H9 (cell line): ENCODE measurements at regions not wholly inside any gene's neighbourhood (a gene's known extent, or its start where the extent isn't known, plus 50 kb on each side); places are given as distances from the start of the nearest gene placed in this dataset.

Experiments used
- DNase-seq: peaks from one replicate; pipeline ENCODE4 v3.0.0-alpha.2; 2017
- H2AFZ ChIP-seq: one replicate; pipeline ENCODE4 v1.6.1; 2013; ENCODE audit warnings: mild to moderate bottlenecking, low read length, control low read depth, moderate library complexity
- H2AK5ac ChIP-seq: 2 replicates; pipeline ENCODE4 v1.6.1; 2013; ENCODE audit warnings: low read length, control low read depth, mixed read lengths; ENCODE audit not compliant: insufficient read length
- H2BK120ac ChIP-seq: one replicate; pipeline ENCODE4 v1.6.1; 2013; ENCODE audit warnings: low read depth, mild to moderate bottlenecking, low read length, control low read depth, inconsistent platforms; ENCODE audit not compliant: poor library complexity, severe bottlenecking
- H2BK12ac ChIP-seq: 2 replicates; pipeline ENCODE4 v1.6.1; 2013; ENCODE audit warnings: low read length, control low read depth, mixed read lengths, low read depth; ENCODE audit not compliant: insufficient read length
- H2BK15ac ChIP-seq: 2 replicates; pipeline ENCODE4 v1.6.1; 2013; ENCODE audit warnings: low read depth, low read length, control low read depth
- H2BK20ac ChIP-seq: one replicate; pipeline ENCODE4 v1.6.1; 2013; ENCODE audit warnings: low read depth, mild to moderate bottlenecking, low read length, control low read depth, inconsistent platforms; ENCODE audit not compliant: poor library complexity, severe bottlenecking
- H2BK5ac ChIP-seq: 2 replicates; pipeline ENCODE4 v1.6.1; 2013; ENCODE audit warnings: low read length, control low read depth, mixed read lengths; ENCODE audit not compliant: insufficient read length
- H3K14ac ChIP-seq: 2 replicates; pipeline ENCODE4 v1.6.1; 2013; ENCODE audit warnings: low read length, control low read depth; ENCODE audit not compliant: insufficient read depth
- H3K18ac ChIP-seq: 2 replicates; pipeline ENCODE4 v1.6.1; 2013; ENCODE audit warnings: low read depth, mild to moderate bottlenecking, mixed read lengths, low read length, control low read depth; ENCODE audit not compliant: insufficient read length
- H3K23ac ChIP-seq: 2 replicates; pipeline ENCODE4 v1.6.1; 2013; ENCODE audit warnings: low read length, control low read depth, mixed read lengths, low read depth; ENCODE audit not compliant: insufficient read length
- H3K23me2 ChIP-seq: 2 replicates; pipeline ENCODE4 v1.6.1; 2013; ENCODE audit warnings: low read depth, mild to moderate bottlenecking, mixed read lengths, low read length, control low read depth; ENCODE audit not compliant: insufficient read length, poor library complexity, severe bottlenecking
- H3K27ac ChIP-seq: 2 replicates; pipeline ENCODE4 v1.5.1; 2013; ENCODE audit warnings: low read length, control low read depth, mixed read lengths, low read depth; ENCODE audit not compliant: insufficient read length
- H3K27me3 ChIP-seq: 2 replicates; pipeline ENCODE4 v1.6.1; 2013; ENCODE audit warnings: low read length, control low read depth, inconsistent platforms; ENCODE audit not compliant: insufficient read depth
- H3K4ac ChIP-seq: 2 replicates; pipeline ENCODE4 v1.6.1; 2013; ENCODE audit warnings: low read depth, mild to moderate bottlenecking, control low read depth, inconsistent platforms, low read length, moderate library complexity
- H3K4me1 ChIP-seq: 2 replicates; pipeline ENCODE4 v1.6.1; 2013; ENCODE audit warnings: low read length, control low read depth, inconsistent platforms; ENCODE audit not compliant: insufficient read depth
- H3K4me2 ChIP-seq: 2 replicates; pipeline ENCODE4 v1.6.1; 2013; ENCODE audit warnings: low read length, control low read depth, mixed read lengths; ENCODE audit not compliant: insufficient read length, insufficient read depth
- H3K56ac ChIP-seq: 2 replicates; pipeline ENCODE4 v1.6.1; 2013; ENCODE audit warnings: low read depth, mild to moderate bottlenecking, mixed read lengths, low read length, control low read depth; ENCODE audit not compliant: insufficient read length
- H3K79me1 ChIP-seq: 2 replicates; pipeline ENCODE4 v1.6.1; 2013; ENCODE audit warnings: low read depth, mild to moderate bottlenecking, moderate library complexity, low read length, control low read depth, inconsistent platforms; ENCODE audit not compliant: insufficient read depth, poor library complexity, severe bottlenecking
- H3K79me2 ChIP-seq: 2 replicates; pipeline ENCODE4 v1.6.1; 2013; ENCODE audit warnings: low read length, control low read depth, inconsistent platforms; ENCODE audit not compliant: insufficient read depth
- H3K9ac ChIP-seq: 2 replicates; pipeline ENCODE4 v1.6.1; 2013; ENCODE audit warnings: low read length, control low read depth, mixed read lengths; ENCODE audit not compliant: insufficient read length; ENCODE audit errors: extremely low read depth
- H3K9me3 ChIP-seq: one replicate; pipeline ENCODE4 v1.6.1; 2013; ENCODE audit warnings: low read depth, low read length, inconsistent platforms; ENCODE audit not compliant: control insufficient read depth
- H3T11ph ChIP-seq: one replicate; pipeline ENCODE4 v1.6.1; 2013; ENCODE audit warnings: mild to moderate bottlenecking, low read length, control low read depth, inconsistent platforms
- H4K20me1 ChIP-seq: one replicate; pipeline ENCODE4 v1.6.1; 2013; ENCODE audit not compliant: control insufficient read depth, insufficient read length, insufficient read depth
- H4K5ac ChIP-seq: 2 replicates; pipeline ENCODE4 v1.6.1; 2013; ENCODE audit warnings: low read depth, mild to moderate bottlenecking, mixed read lengths, low read length, control low read depth; ENCODE audit not compliant: insufficient read length
- H4K8ac ChIP-seq: replicated peaks from 2 replicates; pipeline ENCODE4 v1.6.1; 2013; ENCODE audit warnings: low read length, control low read depth, mixed read lengths, low read depth; ENCODE audit not compliant: insufficient read length
- H4K91ac ChIP-seq: 2 replicates; pipeline ENCODE4 v1.6.1; 2013; ENCODE audit warnings: low read depth, mild to moderate bottlenecking, moderate library complexity, mixed read lengths, low read length, control low read depth; ENCODE audit not compliant: insufficient read length
- H3K27ac Mint-ChIP-seq, 3 experiments: 2 replicates in 2 of 3; 3 replicates in 1 of 3; pipeline ENCODE4 v1.8.0; 2020 to 2021; ENCODE audit warnings: mixed read lengths in 3 of 3, mild to moderate bottlenecking in 1 of 3, moderate library complexity in 1 of 3
- H3K27me3 Mint-ChIP-seq: 2 replicates; pipeline ENCODE4 v1.8.0; 2021; ENCODE audit warnings: low read depth, mild to moderate bottlenecking, moderate library complexity, mixed read lengths
- H3K36me3 Mint-ChIP-seq, 3 experiments: 2 replicates in 2 of 3; 3 replicates in 1 of 3; pipeline ENCODE4 v1.8.0; 2020 to 2021; ENCODE audit warnings: low read depth in 3 of 3, mixed read lengths in 3 of 3; ENCODE audit not compliant: insufficient read depth in 1 of 3
- H3K4me1 Mint-ChIP-seq, 2 experiments: 2 replicates each; pipeline ENCODE4 v1.8.0; 2020; ENCODE audit warnings: mixed read lengths in 2 of 2
- H3K4me3 Mint-ChIP-seq, 2 experiments: 2 replicates in 1 of 2; 3 replicates in 1 of 2; pipeline ENCODE4 v1.8.0; 2020 to 2021; ENCODE audit warnings: mild to moderate bottlenecking in 2 of 2, mixed read lengths in 2 of 2, moderate library complexity in 1 of 2
- H3K9me3 Mint-ChIP-seq, 2 experiments: 2 replicates in 1 of 2; 3 replicates in 1 of 2; pipeline ENCODE4 v1.8.0; 2020; ENCODE audit warnings: mild to moderate bottlenecking in 2 of 2, mixed read lengths in 2 of 2, moderate library complexity in 1 of 2
- WGBS: extraction: QIAGEN DNeasy Blood & Tissue Kit; methylation state at CpG from one replicate; pipeline ENCODE4 v1.1.7; 2013; ENCODE audit warnings: missing lambda C conversion rate, low lambda C conversion rate, mixed read lengths; ENCODE audit not compliant: insufficient read length; ENCODE audit errors: extremely low coverage; 5-methylcytosine and 5-hydroxymethylcytosine counted together
- TF ChIP-seq, protein P1 (sequence below): fragments of 200-600 bp; sonication (generic); conservative IDR thresholded peaks from 3 replicates; pipeline ENCODE4 v1.8.0; 2021; ENCODE audit warnings: antibody characterized with exemption, mild to moderate bottlenecking

DNA sequence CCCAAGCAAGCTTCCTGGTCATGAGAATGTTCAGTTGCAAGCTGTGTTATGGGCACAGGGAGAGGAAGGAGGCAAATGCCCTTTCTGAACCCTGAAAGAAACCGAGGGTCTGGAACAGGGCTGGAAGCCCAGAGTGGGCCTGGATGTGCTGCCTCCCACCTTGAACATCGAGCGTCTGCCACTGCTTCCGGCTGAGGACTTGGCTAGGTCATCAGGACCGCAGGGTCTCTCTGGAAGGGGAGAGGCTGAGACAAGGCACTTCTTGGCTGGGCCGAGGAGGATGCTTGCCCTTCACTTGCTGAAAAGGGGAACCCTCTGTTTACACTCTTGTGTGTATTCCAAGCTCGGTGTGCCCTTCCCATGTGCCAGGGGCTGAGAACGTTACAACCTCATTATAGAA, 168.0 kb upstream of the C1orf174 start:
- no peak overlapping the region for H3K27ac ChIP-seq
- no peak overlapping the region for H3K4ac ChIP-seq
- H3K79me2 ChIP-seq = no peaks in the 10 kb centered on the region
- peaks cover 11% of the 10 kb centered on the region for H3K27me3 Mint-ChIP-seq
- no peak overlapping the region for H2AFZ ChIP-seq
- no peak overlapping the region for H2BK120ac ChIP-seq
- no peaks in the 10 kb centered on the region for H3K9me3 Mint-ChIP-seq
- DNase-seq = no peak
- H2BK5ac ChIP-seq = no peak overlapping the region
- no peaks in the 10 kb centered on the region for H3K23me2 ChIP-seq
- H3K27me3 ChIP-seq = no peaks in the 10 kb centered on the region; the same call in 1 of the 2 replicates
- H3T11ph ChIP-seq = no peak overlapping the region
- H2BK15ac ChIP-seq = no peak overlapping the region
- H3K27ac Mint-ChIP-seq = no peak overlapping the region
- TF ChIP-seq, protein P1, sequence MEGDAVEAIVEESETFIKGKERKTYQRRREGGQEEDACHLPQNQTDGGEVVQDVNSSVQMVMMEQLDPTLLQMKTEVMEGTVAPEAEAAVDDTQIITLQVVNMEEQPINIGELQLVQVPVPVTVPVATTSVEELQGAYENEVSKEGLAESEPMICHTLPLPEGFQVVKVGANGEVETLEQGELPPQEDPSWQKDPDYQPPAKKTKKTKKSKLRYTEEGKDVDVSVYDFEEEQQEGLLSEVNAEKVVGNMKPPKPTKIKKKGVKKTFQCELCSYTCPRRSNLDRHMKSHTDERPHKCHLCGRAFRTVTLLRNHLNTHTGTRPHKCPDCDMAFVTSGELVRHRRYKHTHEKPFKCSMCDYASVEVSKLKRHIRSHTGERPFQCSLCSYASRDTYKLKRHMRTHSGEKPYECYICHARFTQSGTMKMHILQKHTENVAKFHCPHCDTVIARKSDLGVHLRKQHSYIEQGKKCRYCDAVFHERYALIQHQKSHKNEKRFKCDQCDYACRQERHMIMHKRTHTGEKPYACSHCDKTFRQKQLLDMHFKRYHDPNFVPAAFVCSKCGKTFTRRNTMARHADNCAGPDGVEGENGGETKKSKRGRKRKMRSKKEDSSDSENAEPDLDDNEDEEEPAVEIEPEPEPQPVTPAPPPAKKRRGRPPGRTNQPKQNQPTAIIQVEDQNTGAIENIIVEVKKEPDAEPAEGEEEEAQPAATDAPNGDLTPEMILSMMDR = no peak
- no peak overlapping the region for H3K56ac ChIP-seq
- peaks cover 26 to 44% of the 10 kb centered on the region in 2 experiments for H3K4me1 Mint-ChIP-seq
- no peaks in the 10 kb centered on the region for H3K9me3 ChIP-seq
- no peak overlapping the region for H4K91ac ChIP-seq
- H4K5ac ChIP-seq = no peak overlapping the region
- H3K18ac ChIP-seq = no peak overlapping the region
- no peaks in the 10 kb centered on the region for H3K79me1 ChIP-seq
- H2BK12ac ChIP-seq = no peak overlapping the region
- no peak overlapping the region for H3K14ac ChIP-seq
- H4K8ac ChIP-seq = no peak overlapping the region
- H3K4me3 Mint-ChIP-seq = no peak overlapping the region
- no peaks in the 10 kb centered on the region for H4K20me1 ChIP-seq
- peaks cover 14% of the 10 kb centered on the region; the same call in 1 of the 2 replicates for H3K4me1 ChIP-seq
- no peak overlapping the region for H3K23ac ChIP-seq
- no peak overlapping the region for H3K4me2 ChIP-seq
- no peaks in the 10 kb centered on the region; a peak in 2 of 7 replicates for H3K36me3 Mint-ChIP-seq
- no peak overlapping the region for H3K9ac ChIP-seq
- no peak overlapping the region for H2AK5ac ChIP-seq
- H2BK20ac ChIP-seq = no peak overlapping the region
- WGBS = no CpG with 5 or more reads among the region's 8 CpGs
